RCC 7860 (cell line): ENCODE measurements at regions not wholly inside any gene's neighbourhood (a gene's known extent, or its start where the extent isn't known, plus 50 kb on each side); places are given as distances from the start of the nearest gene placed in this dataset.

ENCODE experiments used
- DNase-seq: peaks from one replicate; pipeline ENCODE4 v3.0.0-alpha.2; 2015; ENCODE audit warnings: low spot score
- FAIRE-seq: peaks from 2 replicates; lab custom pipeline; 2012; peaks lifted over from hg19 to GRCh38; lab: Jason Lieb, UNC

- DNase-seq (no peak), FAIRE-seq (no peak)
Observed at GRCh38 chr12:28811457-28811856, 337.6 kb upstream of the FAR2 start.

DNA sequence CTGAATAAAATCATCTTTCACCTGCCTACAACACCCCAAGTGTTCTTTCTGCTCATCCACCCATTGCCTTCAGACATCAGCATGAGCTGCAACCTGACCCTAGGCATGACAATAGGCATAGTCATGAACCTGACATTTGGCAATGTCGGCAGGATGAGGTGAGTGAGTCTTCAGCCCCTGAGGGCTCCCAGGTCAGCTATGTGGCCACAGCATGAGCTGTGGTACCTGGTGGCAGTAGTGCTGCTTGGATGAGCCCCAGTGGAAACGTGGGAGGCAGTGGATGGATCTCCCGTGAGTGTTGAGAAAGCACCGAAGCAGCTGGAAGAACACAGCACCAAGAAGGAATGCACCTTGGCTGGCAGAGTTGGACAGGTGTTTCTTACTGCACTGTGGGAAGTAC is 334.8 kb upstream of the FAR2 start:
- DNase-seq, result no peak
- no peak for FAIRE-seq

GRCh38 chr12:28817524-28817923 is 331.6 kb upstream of the FAR2 start:
- no peak for FAIRE-seq
- no peak for DNase-seq

DNA sequence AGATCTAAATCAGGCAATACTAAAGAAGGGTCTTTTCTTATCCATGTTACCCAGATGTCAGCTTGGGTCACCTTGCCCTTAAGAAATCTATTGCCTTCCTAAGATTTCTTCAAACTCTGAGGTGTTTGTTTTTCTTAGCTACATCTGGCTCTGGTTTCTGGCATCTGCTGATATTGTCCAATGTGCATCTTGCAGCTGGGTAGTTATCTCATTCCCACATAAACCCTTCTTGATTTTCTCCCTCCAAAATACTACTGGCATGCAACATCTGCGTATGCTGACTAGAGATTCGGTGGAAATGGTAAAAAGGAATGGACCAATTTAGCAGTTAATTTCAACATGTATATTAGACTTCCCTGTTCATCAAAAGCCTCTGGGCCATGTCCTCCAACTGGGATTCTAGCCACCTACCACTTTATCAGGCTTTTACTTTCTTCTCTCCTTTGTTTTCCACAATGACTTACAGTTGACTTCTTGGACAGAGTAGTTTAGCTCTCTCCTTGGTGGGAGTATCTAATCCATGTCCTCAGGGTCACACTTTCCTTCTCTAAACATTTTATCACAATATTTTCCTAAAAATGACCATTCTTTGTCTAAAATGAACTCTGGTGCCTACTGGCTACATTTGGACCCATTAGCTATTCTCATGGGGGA is 324.8 kb upstream of the FAR2 start:
- DNase-seq (no peak), FAIRE-seq (no peak)

DNA sequence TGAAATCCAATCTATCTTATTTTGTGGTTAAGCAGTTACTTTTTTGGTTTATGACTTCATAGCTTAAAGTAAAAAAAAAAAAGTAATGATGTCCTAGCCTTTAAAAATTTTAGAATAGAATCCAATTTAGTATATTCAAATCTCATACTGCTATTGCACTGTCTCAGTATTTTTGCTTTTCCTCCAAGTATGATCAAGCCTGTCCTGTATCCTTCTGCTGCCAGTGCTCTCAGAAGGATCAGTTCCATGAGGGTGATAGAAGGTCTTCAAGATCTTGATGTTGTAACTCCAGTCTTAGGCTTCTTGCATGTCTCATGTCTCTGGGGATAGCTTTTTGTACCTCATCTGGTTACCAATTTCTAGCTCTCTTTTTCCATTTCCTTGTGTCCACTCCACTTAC is 324.2 kb upstream of the FAR2 start:
- no peak for DNase-seq
- no peak for FAIRE-seq

DNA sequence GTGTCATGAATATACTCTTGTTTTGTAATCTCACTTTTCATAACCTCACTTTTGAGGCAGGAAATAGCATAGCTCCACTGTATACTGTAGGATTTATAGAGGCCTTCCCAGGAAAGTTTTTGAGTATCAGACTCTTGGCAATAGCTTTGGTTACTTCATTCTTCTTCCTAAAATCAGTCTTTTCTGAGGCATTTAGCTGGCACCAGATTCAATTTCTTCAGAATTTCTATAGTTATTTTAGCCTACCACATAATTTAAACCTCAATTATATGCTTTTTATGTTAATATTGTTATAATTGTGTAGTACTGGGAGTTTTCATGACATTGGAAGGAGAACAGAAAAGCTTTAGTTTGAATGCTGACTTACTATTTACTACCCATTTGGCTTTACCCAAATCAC is 322.3 kb upstream of the FAR2 start:
- FAIRE-seq, result no peak
- DNase-seq, result no peak

DNA sequence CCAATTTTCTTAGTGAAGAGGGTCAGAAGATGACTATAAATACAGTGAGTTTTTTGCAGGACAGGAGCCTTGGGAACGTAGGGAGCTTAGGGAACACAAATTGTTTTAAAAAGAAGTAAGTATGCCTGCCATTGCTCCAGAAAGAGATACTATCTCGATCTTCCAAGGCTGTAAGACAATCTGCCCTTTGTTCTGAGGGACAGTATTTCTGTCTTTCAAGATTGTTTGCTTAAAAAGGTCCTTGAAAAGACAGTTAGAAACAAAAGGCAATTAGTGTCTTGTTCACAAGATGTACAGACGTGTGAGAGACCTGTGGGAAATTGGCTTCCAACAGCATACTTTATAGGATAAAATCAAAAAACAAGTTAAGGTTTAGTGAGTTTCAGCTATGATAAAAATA is 321.2 kb upstream of the FAR2 start:
- DNase-seq, result no peak
- no peak for FAIRE-seq

DNA sequence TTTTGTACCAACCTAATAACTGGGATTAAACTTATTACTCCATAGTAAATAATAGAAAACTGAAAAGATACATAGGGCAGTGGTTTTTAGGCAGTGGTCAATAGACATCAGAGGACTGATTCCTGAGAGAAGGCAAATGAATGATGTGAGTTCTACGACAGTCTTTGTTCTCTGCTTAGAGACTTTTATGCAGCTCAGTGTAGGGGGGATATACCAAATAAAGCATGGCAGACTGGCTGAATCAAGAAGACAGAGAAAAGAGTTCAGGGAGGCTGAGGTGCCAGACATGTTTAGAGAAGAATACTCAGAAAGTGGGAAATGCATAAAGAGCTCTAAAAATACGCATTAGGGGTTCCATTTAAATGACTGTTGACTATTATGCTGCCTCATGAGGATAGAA is 320.8 kb upstream of the FAR2 start:
- DNase-seq, result no peak
- no peak for FAIRE-seq

DNA sequence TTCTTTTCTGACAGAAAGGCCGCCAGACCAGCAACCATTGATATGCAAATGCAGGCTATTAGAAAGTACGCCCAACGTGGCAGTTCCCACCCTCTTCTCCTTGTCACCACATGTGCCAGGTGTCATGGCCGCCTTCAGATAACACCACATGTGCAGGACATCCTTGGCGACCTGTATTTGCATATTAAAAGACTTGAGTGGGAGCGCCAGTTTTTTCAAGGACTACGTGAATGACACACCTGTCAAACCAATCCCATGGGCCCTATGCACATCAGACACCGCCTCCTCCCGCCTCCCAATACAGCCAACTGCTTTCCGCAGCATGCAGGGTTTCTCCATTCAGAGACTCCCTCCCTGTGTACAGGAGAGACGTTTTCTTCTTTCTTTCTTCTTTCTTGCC is 318.6 kb upstream of the FAR2 start:
- no peak for FAIRE-seq
- DNase-seq, result no peak

DNA sequence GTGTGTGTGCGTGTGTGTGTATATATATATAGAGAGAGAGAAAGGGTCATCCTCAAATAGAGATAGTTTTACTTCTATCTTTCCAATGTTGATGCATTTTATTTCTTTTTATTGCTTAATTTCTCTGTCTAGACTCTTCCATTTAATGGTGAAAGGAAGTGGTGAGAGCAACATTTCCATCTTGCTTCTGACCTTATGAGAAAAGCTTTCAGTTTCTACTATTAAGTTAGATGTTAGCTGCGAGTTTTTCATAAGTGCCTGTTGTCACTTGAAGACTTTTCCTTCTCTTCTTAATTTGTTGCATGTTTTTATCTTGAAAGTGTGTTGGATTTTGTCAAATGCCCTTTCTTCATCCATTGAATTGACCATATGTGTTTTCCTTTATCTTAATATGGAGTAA is 304.4 kb upstream of the FAR2 start:
- DNase-seq, result no peak
- FAIRE-seq, result no peak

GRCh38 chr12:28851781-28852180 is 297.3 kb upstream of the FAR2 start:
- FAIRE-seq, result no peak
- no peak for DNase-seq

GRCh38 chr12:28855761-28856310 is 293.2 kb upstream of the FAR2 start:
- DNase-seq, result no peak
- no peak for FAIRE-seq

DNA sequence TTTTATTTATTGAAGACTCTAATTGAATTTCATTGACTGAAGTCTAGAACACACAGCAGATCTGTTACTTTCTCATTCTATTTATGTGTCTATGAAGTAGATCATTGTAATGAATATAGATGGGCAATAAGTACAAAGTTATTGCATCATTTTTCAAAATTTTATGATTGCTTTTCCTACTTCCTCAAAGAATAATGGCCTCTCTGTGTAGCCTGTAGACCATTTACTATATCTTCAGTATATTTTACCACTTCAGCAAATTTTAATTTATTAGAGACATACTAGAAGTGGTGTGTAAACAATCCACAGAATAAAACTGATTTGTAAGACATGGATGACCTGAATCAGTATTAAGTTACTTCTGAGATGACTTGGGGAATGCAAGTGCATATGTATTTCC is 291.7 kb upstream of the FAR2 start:
- FAIRE-seq (no peak), DNase-seq (no peak)

DNA sequence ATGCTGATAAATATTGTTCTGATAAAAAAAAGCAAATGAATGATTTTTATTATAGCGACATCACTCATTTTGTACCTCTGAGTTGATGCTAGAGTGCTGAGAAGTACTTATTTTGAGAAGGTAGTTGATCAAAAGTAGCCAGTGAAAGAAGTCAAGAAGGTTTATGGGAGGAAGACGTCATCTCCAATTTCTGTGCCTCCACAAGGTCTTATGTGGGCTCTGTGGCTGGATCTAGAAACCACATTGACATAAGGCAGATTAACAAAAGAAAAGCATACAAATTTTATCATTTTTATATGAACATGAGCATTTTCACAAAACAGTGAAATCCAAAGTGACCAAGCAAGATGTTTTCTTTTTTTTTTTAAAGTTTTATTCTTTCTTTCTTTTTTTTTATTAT is 289.5 kb upstream of the FAR2 start:
- no peak for FAIRE-seq
- DNase-seq, result no peak

DNA sequence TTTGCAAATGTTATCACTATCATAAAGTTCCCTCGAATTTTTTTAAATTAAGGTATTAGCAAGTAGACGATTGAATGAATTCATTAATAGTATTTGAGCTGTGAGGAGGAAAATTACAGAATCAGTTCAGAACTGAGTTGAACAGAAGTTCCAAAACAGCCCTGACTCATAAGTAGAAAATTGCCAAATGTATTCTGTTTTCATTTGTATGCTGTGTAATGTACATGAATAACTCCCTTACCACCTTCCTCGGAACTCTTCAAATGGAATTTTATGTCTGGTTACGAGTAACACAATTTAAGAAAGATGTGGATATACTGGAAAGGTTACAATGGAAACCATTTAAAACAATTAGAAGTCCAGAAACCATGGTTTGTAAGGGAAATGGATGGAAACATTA is 283.3 kb upstream of the FAR2 start:
- no peak for FAIRE-seq
- no peak for DNase-seq

DNA sequence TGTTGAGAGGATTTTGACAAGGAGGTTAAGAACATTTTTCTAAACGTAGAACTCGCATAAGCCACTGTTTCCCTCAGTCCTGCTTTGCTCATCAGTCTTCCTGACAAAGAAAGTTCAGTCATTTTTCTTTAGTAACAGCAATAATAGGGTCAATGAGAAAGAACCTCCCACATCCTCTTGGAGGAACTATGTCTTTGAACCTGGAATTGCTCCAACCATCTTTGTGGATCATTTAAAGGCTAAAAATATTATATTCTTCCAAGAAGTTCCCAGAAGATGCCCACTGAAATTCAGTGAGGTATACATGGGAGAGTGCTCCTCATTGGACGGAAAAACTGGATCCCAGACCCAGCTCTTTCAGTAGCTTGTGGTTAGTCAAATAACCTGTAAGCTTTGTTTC is 282.8 kb upstream of the FAR2 start:
- DNase-seq, result no peak
- no peak for FAIRE-seq

- FAIRE-seq, result no peak
- no peak for DNase-seq
Observed at GRCh38 chr12:28866715-28867503, 282.2 kb upstream of the FAR2 start.

DNA sequence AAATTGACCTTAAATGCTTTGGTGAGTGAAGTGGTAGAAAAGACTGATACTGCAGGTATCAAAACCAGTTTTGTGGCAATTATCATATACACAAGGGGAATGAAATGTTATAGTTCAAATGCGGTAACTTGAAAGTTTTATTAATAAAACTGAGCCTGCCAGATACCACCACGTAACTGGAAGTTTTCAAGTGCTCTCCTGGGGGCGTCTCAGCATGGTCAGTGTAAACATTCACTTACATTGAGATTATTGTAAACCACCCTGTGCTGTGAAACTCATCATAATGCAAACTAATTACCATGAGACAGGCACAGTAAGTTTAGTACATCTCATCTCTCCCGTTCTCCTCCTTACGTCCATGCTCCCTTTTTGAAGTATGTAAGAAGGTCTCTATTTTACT is 280.7 kb upstream of the FAR2 start:
- DNase-seq (no peak), FAIRE-seq (no peak)

DNA sequence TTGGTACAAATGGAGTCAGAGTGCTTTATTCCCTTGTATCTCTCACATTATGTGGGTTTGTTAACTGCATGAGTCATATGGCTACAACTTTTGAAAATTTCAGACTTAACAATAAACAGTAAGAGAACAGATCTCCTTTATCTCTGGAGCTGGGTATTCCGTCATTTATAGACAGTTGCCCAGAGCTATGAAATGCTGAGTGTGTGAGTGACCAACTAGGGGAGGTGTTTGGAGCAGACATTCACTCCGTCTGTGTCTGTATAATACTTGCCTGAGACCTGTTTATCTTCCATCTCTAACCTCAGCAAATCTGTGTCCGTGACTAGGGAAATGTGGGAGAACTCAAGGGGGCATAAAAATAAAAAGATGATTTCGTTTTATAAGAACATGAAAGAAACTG is 279.9 kb upstream of the FAR2 start:
- FAIRE-seq, result no peak

GRCh38 chr12:28870839-28871440 is 278.1 kb upstream of the FAR2 start:
- no peak for FAIRE-seq
- DNase-seq, result no peak

More for the DNA sequence above, 279.9 kb upstream of the FAR2 start:
- DNase-seq, result no peak

DNA sequence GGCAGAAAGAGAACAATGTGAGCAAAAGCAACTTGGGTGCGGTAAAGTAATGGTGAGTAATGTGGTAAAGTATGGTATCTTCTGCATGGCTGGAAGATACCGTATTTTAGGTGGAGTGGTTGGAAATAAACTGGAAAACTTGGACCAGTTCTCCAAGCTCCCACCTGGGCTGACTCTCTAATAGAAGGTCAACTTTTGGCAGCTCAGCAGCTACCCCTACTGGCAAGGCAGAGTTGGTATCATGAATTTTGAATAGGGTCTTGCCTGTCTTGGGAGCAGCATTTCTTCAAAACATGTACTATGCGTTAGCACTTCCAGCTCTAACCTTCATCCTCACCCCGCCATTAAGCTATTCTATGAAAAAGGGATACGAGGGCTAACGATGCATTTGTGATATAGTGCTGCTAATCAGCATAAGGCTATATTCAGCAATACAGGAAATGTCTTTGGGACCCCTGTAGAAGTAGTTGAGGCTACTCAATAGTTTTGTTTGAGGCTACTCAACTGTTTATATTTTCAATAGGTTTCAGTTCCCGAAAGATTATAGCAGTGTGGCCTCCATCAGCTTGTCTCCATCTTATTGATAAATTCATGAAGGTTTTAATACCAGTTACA is 276.3 kb upstream of the FAR2 start:
- DNase-seq (peak; percentile 21), FAIRE-seq (no peak)

DNA sequence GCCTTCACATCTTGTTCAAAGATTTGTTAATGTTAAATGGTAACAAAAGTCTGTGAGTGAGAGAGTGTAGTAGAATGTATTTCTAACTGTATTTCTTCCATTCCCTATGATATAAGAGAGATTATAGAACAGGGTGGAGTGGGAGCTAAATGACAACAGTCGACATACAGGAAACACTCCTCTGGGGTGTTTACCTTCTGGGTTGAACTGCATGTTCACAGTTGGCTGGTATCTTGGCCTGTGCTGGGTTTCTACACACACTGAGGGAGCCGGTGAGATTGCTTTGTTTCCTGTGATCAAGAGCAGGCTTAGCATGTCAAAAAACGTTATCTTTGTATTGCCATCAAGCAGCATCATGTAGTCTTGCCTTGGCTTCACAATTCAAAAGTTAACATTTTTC is 274.3 kb upstream of the FAR2 start:
- no peak for DNase-seq
- no peak for FAIRE-seq
